ENCODE measurements at regions not wholly inside any gene's neighbourhood (a gene's known extent, or its start where the extent isn't known, plus 50 kb on each side); places are given as distances from the start of the nearest gene placed in this dataset.

DNA sequence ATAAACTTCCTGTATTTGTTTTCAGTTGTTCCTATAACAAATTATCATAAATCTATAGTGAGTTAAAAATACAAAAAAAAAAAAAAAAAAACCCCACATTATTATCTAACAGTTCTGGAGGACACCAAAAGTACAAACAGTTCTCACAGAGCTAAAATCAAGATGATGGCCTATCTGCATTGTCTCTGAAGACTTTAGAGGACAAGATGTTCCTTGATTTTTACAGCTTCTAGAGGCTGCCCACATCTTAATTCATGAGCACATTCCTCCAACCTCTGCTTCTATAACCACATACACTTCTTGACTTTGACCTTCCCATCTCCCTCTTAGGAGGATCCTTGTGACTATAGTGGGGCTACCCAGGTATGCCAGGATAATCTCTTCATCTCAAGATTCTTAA, 806.1 kb downstream of the LTN1 start:
- TF ChIP-seq, protein P1, sequence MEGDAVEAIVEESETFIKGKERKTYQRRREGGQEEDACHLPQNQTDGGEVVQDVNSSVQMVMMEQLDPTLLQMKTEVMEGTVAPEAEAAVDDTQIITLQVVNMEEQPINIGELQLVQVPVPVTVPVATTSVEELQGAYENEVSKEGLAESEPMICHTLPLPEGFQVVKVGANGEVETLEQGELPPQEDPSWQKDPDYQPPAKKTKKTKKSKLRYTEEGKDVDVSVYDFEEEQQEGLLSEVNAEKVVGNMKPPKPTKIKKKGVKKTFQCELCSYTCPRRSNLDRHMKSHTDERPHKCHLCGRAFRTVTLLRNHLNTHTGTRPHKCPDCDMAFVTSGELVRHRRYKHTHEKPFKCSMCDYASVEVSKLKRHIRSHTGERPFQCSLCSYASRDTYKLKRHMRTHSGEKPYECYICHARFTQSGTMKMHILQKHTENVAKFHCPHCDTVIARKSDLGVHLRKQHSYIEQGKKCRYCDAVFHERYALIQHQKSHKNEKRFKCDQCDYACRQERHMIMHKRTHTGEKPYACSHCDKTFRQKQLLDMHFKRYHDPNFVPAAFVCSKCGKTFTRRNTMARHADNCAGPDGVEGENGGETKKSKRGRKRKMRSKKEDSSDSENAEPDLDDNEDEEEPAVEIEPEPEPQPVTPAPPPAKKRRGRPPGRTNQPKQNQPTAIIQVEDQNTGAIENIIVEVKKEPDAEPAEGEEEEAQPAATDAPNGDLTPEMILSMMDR (IDR thresholded peaks at IDR 0.05), result no peak
- TF ChIP-seq POLR2AphosphoS5 (IDR thresholded peaks at IDR 0.05; ENCODE audit: low read depth, low read length), result no peak
- no peak for TF ChIP-seq TCF7L2 (IDR thresholded peaks at IDR 0.05; ENCODE audit: low read depth, low read length)
- TF ChIP-seq, protein P2, sequence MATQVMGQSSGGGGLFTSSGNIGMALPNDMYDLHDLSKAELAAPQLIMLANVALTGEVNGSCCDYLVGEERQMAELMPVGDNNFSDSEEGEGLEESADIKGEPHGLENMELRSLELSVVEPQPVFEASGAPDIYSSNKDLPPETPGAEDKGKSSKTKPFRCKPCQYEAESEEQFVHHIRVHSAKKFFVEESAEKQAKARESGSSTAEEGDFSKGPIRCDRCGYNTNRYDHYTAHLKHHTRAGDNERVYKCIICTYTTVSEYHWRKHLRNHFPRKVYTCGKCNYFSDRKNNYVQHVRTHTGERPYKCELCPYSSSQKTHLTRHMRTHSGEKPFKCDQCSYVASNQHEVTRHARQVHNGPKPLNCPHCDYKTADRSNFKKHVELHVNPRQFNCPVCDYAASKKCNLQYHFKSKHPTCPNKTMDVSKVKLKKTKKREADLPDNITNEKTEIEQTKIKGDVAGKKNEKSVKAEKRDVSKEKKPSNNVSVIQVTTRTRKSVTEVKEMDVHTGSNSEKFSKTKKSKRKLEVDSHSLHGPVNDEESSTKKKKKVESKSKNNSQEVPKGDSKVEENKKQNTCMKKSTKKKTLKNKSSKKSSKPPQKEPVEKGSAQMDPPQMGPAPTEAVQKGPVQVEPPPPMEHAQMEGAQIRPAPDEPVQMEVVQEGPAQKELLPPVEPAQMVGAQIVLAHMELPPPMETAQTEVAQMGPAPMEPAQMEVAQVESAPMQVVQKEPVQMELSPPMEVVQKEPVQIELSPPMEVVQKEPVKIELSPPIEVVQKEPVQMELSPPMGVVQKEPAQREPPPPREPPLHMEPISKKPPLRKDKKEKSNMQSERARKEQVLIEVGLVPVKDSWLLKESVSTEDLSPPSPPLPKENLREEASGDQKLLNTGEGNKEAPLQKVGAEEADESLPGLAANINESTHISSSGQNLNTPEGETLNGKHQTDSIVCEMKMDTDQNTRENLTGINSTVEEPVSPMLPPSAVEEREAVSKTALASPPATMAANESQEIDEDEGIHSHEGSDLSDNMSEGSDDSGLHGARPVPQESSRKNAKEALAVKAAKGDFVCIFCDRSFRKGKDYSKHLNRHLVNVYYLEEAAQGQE (IDR thresholded peaks at IDR 0.05; ENCODE audit: insufficient read depth in 1 of 2, low read depth in 2 of 2, low read length in 1 of 2), result no peak
- TF ChIP-seq SIN3A (IDR thresholded peaks at IDR 0.05; ENCODE audit: borderline replicate concordance, insufficient read depth, low read depth, low read length), result no peak
